ENCODE measurements at regions not wholly inside any gene's neighbourhood (a gene's known extent, or its start where the extent isn't known, plus 50 kb on each side); places are given as distances from the start of the nearest gene placed in this dataset.
A peak's percentile ranks its signal among the peaks of the same experiment; 100 is the strongest.

DNA sequence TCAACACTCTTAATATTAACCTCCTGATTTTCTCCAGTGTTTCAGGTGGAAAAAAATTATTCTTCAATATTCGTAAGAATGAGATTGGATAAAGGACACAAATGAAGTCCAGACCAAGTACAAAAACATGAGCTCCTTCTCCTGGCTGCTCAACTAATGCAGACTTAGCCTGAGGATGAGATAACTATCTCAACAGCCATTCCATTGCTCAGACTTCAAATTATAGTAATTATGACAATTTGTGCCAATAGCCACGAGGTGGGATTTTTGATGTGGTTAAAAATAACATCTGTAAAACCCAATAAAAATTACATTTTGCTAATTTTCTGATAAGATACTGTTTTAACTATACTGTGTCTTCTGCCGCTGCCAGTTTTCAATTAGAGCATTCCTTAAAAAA lies 323.6 kb downstream of the SOX2 start:
- Histone ChIP-seq H3K9me3 (no peaks in the 10 kb centered on the region), H3K36me3 (no peaks in the 10 kb centered on the region), H3K27me3 (no peaks in the 10 kb centered on the region), H3K27ac (no peak overlapping the region), H3K4me3 (no peak overlapping the region), H3K4me1 (no peaks in the 10 kb centered on the region)
- DNase-seq (ENCODE audit: extremely low spot score in 2 of 2), result no peak
- intact Hi-C loops (cut with DNase I), result no loop called here
- TF ChIP-seq, protein P1, sequence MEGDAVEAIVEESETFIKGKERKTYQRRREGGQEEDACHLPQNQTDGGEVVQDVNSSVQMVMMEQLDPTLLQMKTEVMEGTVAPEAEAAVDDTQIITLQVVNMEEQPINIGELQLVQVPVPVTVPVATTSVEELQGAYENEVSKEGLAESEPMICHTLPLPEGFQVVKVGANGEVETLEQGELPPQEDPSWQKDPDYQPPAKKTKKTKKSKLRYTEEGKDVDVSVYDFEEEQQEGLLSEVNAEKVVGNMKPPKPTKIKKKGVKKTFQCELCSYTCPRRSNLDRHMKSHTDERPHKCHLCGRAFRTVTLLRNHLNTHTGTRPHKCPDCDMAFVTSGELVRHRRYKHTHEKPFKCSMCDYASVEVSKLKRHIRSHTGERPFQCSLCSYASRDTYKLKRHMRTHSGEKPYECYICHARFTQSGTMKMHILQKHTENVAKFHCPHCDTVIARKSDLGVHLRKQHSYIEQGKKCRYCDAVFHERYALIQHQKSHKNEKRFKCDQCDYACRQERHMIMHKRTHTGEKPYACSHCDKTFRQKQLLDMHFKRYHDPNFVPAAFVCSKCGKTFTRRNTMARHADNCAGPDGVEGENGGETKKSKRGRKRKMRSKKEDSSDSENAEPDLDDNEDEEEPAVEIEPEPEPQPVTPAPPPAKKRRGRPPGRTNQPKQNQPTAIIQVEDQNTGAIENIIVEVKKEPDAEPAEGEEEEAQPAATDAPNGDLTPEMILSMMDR (IDR thresholded peaks at IDR 0.05), result no peak

DNA sequence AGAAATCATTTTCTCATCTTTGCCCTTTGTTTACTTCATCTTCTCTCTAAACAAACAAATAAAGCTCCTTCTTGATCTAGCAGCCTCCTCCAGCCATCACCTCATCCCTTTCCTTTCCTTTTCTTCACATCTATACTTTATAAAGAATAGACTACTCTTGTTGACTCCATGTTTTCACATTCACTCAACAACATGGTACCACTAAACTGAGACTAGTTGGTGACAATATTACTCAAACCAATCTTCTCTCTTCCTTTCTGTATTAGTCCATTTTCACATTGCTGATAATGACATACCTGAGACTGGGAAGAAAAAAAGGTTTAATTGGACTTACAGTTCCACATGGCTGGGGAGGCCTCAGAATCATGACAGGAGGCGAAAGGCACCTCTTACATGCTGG lies 324.7 kb downstream of the SOX2 start:
- intact Hi-C loops (cut with DNase I), result no loop called here
- H3K4me1 ChIP-seq, result no peaks in the 10 kb centered on the region
- no peak overlapping the region for H3K27ac ChIP-seq
- no peak overlapping the region for H3K4me3 ChIP-seq
- TF ChIP-seq POLR2AphosphoS5 (IDR thresholded peaks at IDR 0.05; ENCODE audit: insufficient read depth in 1 of 2, low read depth in 1 of 2), result no peak
- TF ChIP-seq, protein P1 (IDR thresholded peaks at IDR 0.05), result no peak
- TF ChIP-seq POLR2A (IDR thresholded peaks at IDR 0.05), result no peak
- H3K36me3 ChIP-seq, result no peaks in the 10 kb centered on the region
- no peak for DNase-seq (ENCODE audit: extremely low spot score in 2 of 2)
- H3K27me3 ChIP-seq, result no peaks in the 10 kb centered on the region
- H3K9me3 ChIP-seq, result no peaks in the 10 kb centered on the region

DNA sequence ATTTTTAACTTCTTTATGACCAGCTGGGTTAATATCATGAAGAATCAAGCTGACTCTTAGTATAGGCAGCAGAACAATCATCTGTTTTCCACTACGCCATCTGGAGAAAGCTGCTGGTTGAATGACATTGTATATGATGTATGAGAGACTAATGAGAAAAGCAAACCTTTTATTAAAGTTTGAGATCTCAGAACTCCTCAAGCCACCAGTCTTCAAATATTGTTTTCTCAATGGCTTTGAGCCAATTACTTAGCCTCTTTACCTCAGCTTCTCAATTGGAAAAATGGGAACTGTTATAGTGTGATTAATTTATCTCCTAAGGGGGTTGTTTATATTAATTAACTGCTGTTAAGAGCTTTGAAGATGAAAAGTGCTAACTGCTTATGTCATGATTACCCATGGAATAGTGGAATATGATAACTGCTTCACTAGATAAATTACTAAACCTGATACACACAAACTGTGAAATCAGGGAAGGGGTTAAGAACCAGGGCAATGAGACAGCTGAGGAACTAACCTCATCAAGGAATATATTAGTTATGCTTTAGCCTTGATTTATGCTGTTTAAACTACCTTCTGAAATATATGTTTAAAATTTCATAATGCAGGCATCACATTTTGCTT lies 330.1 kb downstream of the SOX2 start:
- Histone ChIP-seq H3K9me3 (no peaks in the 10 kb centered on the region), H3K4me3 (no peak overlapping the region), H3K36me3 (no peaks in the 10 kb centered on the region), H3K4me1 (no peaks in the 10 kb centered on the region), H3K27me3 (no peaks in the 10 kb centered on the region), H3K27ac (no peak overlapping the region)
- TF ChIP-seq, protein P1 (IDR thresholded peaks at IDR 0.05), result no peak
- TF ChIP-seq POLR2A (IDR thresholded peaks at IDR 0.05), result no peak
- TF ChIP-seq POLR2AphosphoS5 (IDR thresholded peaks at IDR 0.05; ENCODE audit: insufficient read depth in 1 of 2, low read depth in 1 of 2), result no peak
- intact Hi-C loops (cut with DNase I), result no loop called here
- no peak for DNase-seq (ENCODE audit: extremely low spot score in 2 of 2)

DNA sequence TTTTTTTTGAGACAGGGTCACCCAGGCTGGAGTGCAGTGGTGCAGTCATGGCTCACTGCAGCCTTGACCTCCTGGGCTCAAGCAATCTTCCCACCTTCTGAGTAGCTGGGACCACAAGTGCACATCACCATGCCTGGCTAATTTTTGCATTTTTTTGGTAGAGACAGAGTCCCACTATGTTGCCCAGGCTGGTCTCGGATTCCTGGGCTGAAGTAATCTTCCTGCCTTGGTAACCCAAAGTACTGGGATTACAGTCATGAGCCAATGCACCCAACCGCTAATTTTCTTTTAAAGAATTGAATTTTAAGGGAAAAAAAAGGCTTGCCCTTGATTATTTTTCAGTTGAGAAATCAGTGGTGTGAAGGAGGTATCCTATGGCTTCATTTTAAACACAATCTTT lies 334.0 kb downstream of the SOX2 start:
- no peaks in the 10 kb centered on the region for H3K9me3 ChIP-seq
- H3K27ac ChIP-seq, result no peak overlapping the region
- H3K4me3 ChIP-seq, result no peak overlapping the region
- intact Hi-C loops (cut with DNase I), result no loop called here
- no peaks in the 10 kb centered on the region for H3K27me3 ChIP-seq
- H3K36me3 ChIP-seq, result no peaks in the 10 kb centered on the region
- TF ChIP-seq POLR2A (IDR thresholded peaks at IDR 0.05), result no peak
- DNase-seq (ENCODE audit: extremely low spot score in 2 of 2), result no peak
- H3K4me1 ChIP-seq, result no peaks in the 10 kb centered on the region

DNA sequence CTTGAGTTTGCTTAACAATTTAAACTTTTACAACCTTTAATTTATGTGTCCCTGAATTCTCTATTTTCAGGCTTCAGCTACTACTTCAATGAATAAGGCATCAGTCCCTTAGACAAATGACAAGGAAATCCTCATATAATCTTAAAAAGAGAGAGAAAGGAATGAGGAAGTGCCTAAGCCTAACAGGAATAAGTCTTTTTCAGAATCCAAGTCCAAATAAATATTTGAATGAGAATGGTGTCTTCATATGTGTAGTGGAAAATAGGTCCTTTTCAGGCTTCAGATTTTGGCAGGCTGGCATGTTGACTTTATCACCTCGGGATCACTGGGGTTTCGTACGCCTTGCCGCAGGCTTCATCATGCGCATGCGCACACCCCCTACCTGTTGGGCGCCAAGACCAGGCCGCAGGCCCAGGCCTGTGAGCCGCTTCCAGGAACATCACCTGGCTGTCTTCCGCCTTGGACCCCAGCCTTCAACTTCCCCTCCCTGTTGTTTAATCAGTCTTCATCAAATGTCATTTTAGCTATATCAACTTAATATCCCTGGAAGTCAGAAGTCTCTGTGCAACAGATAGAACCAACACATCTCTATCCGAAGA lies 334.5 kb downstream of the SOX2 start:
- no peaks in the 10 kb centered on the region for H3K27me3 ChIP-seq
- H3K4me1 ChIP-seq, result no peaks in the 10 kb centered on the region
- no peaks in the 10 kb centered on the region for H3K9me3 ChIP-seq
- H3K36me3 ChIP-seq, result no peaks in the 10 kb centered on the region
- no peak overlapping the region for H3K4me3 ChIP-seq
- no peak for DNase-seq (ENCODE audit: extremely low spot score in 2 of 2)
- no peak overlapping the region for H3K27ac ChIP-seq
- intact Hi-C loops (cut with DNase I), result no loop called here
- TF ChIP-seq POLR2AphosphoS5 (IDR thresholded peaks at IDR 0.05; ENCODE audit: insufficient read depth in 1 of 2, low read depth in 1 of 2) (peak in 1 of 2 donors; percentile 53), POLR2A (IDR thresholded peaks at IDR 0.05) (no peak)
- TF ChIP-seq, protein P1 (IDR thresholded peaks at IDR 0.05), result no peak

Measured in vagina (tissue), 2 donors.